CD14-positive monocyte (primary cell): ENCODE measurements at regions not wholly inside any gene's neighbourhood (a gene's known extent, or its start where the extent isn't known, plus 50 kb on each side); places are given as distances from the start of the nearest gene placed in this dataset.

Experiments used
- DNase-seq, 3 donors: peaks; one replicate each; pipeline ENCODE4 v3.0.0-alpha.2; 2011 to 2022
- H2AFZ ChIP-seq: 2 replicates; pipeline ENCODE4 v1.6.0; 2012; ENCODE audit warnings: mild to moderate bottlenecking, low read depth, low read length, inconsistent platforms; ENCODE audit not compliant: insufficient read depth, poor library complexity, severe bottlenecking
- H3K27ac ChIP-seq, 2 donors: 1 replicate in 1 of 2; 2 replicates in 1 of 2; pipeline ENCODE4 v1.5.1; 2012 to 2013; ENCODE audit warnings: low read length in 2 of 2, control low read depth in 1 of 2, inconsistent platforms in 1 of 2, low read depth in 1 of 2, mild to moderate bottlenecking in 1 of 2
- H3K27me3 ChIP-seq, 2 donors: one replicate each; pipeline versions ENCODE4 v1.6.0 to v1.6.1; 2011 to 2013; ENCODE audit warnings: low read length in 2 of 2; ENCODE audit not compliant: control insufficient read depth in 2 of 2, insufficient read depth in 2 of 2
- H3K36me3 ChIP-seq, 2 donors: replicated peaks in 1 of 2; 1 replicate in 1 of 2; 2 replicates in 1 of 2; pipeline versions ENCODE4 v1.5.1 to v1.6.1; 2012 to 2013; ENCODE audit warnings: low read length in 2 of 2, control low read depth in 1 of 2, inconsistent platforms in 1 of 2, mild to moderate bottlenecking in 1 of 2; ENCODE audit not compliant: insufficient read depth in 2 of 2, control insufficient read depth in 1 of 2
- H3K4me1 ChIP-seq, 2 donors: 1 replicate in 1 of 2; 2 replicates in 1 of 2; pipeline versions ENCODE4 v1.5.1 to v1.6.1; 2012 to 2013; ENCODE audit warnings: low read length in 2 of 2, control low read depth in 1 of 2, inconsistent platforms in 1 of 2, mild to moderate bottlenecking in 1 of 2, moderate library complexity in 1 of 2; ENCODE audit not compliant: insufficient read depth in 2 of 2, control insufficient read depth in 1 of 2
- H3K4me2 ChIP-seq: replicated peaks from 2 replicates; pipeline ENCODE3; 2012; ENCODE audit warnings: low read length, moderate library complexity, mild to moderate bottlenecking; ENCODE audit not compliant: poor library complexity, severe bottlenecking; ENCODE audit errors: extremely low read depth
- H3K4me3 ChIP-seq, 3 experiments: fragments of 200-600 bp in 1 of 3; sonication (generic) in 1 of 3; replicated peaks in 1 of 3; 1 replicate in 2 of 3; 2 replicates in 1 of 3; pipeline ENCODE4 v1.5.1; 2011 to 2013; ENCODE audit warnings: low read length in 3 of 3, mild to moderate bottlenecking in 3 of 3, control low read depth in 2 of 3, low read depth in 2 of 3, inconsistent platforms in 1 of 3, moderate library complexity in 1 of 3
- H3K79me2 ChIP-seq: 2 replicates; pipeline ENCODE4 v1.6.0; 2012; ENCODE audit warnings: mild to moderate bottlenecking, control low read depth, inconsistent platforms, low read length, moderate library complexity; ENCODE audit not compliant: insufficient read depth
- H3K9ac ChIP-seq: 2 replicates; pipeline ENCODE4 v1.6.0; 2017; ENCODE audit warnings: low read length, mild to moderate bottlenecking; ENCODE audit not compliant: insufficient read depth, poor library complexity, severe bottlenecking
- H3K9me3 ChIP-seq, 2 donors: replicated peaks in 1 of 2; 1 replicate in 1 of 2; 2 replicates in 1 of 2; pipeline versions ENCODE4 v1.5.1 to v1.6.1; 2012 to 2013; ENCODE audit warnings: low read length in 2 of 2, control low read depth in 1 of 2; ENCODE audit not compliant: control insufficient read depth in 1 of 2, insufficient read depth in 1 of 2
- H4K20me1 ChIP-seq: 2 replicates; pipeline ENCODE4 v1.6.0; 2012; ENCODE audit warnings: mild to moderate bottlenecking, low read length, control low read depth, moderate library complexity; ENCODE audit not compliant: insufficient read depth
- H3K27ac Mint-ChIP-seq, 7 donors: one replicate each; pipeline ENCODE4 v1.8.0; 2020; ENCODE audit warnings: mild to moderate bottlenecking in 7 of 7, mixed read lengths in 7 of 7, moderate library complexity in 6 of 7, inconsistent platforms in 2 of 7
- H3K27me3 Mint-ChIP-seq, 3 donors: one replicate each; pipeline ENCODE4 v1.8.0; 2021 to 2022; ENCODE audit warnings: low read depth in 3 of 3, mild to moderate bottlenecking in 3 of 3, mixed read lengths in 3 of 3, moderate library complexity in 3 of 3, inconsistent platforms in 1 of 3
- H3K36me3 Mint-ChIP-seq, 2 donors: one replicate each; pipeline ENCODE4 v1.8.0; 2020; ENCODE audit warnings: mixed read lengths in 2 of 2, inconsistent platforms in 1 of 2, mild to moderate bottlenecking in 1 of 2
- H3K4me1 Mint-ChIP-seq: one replicate; pipeline ENCODE4 v1.8.0; 2020; ENCODE audit warnings: mild to moderate bottlenecking, mixed read lengths
- H3K4me3 Mint-ChIP-seq, 2 donors: one replicate each; pipeline ENCODE4 v1.8.0; 2020; ENCODE audit warnings: mild to moderate bottlenecking in 2 of 2, mixed read lengths in 2 of 2, moderate library complexity in 1 of 2
- H3K9me3 Mint-ChIP-seq, 7 donors: one replicate each; pipeline ENCODE4 v1.8.0; 2020 to 2022; ENCODE audit warnings: mixed read lengths in 7 of 7, mild to moderate bottlenecking in 6 of 7, moderate library complexity in 6 of 7, inconsistent platforms in 2 of 7
- WGBS: methylation state at CpG from one replicate; pipeline ENCODE4 v1.1.5; 2013; ENCODE audit warnings: missing lambda C conversion rate; ENCODE audit not compliant: insufficient coverage; 5-methylcytosine and 5-hydroxymethylcytosine counted together
- intact Hi-C, 2 donors: fragments of 100-400 bp; cut with micrococcal nuclease; formaldehyde crosslinking; loops; one replicate each; pipeline versions ENCODE4 v1.15.0 to v1.15.1; 2023
- TF ChIP-seq, protein P1 (sequence below): fragments of 200-600 bp; IDR thresholded peaks from one replicate; pipeline ENCODE4 v1.8.0; 2022; ENCODE audit warnings: antibody characterized with exemption, mild to moderate bottlenecking

- Mint-ChIP-seq H3K4me1 (peaks cover 4% of the 10 kb centered on the region), H3K4me3 (no peak overlapping the region), H3K27me3 (peaks cover 0 to 2% (median 2%) of the 10 kb centered on the region in 3 donors), H3K27ac (no peak overlapping the region), H3K9me3 (peaks cover 3 to 11% (median 8%) of the 10 kb centered on the region in 7 donors), H3K36me3 (no peaks in the 10 kb centered on the region)
- DNase-seq = no peak
- WGBS = no CpG with 5 or more reads among the region's 4 CpGs
- H3K27me3 ChIP-seq = no peaks in the 10 kb centered on the region
- TF ChIP-seq, protein P1, sequence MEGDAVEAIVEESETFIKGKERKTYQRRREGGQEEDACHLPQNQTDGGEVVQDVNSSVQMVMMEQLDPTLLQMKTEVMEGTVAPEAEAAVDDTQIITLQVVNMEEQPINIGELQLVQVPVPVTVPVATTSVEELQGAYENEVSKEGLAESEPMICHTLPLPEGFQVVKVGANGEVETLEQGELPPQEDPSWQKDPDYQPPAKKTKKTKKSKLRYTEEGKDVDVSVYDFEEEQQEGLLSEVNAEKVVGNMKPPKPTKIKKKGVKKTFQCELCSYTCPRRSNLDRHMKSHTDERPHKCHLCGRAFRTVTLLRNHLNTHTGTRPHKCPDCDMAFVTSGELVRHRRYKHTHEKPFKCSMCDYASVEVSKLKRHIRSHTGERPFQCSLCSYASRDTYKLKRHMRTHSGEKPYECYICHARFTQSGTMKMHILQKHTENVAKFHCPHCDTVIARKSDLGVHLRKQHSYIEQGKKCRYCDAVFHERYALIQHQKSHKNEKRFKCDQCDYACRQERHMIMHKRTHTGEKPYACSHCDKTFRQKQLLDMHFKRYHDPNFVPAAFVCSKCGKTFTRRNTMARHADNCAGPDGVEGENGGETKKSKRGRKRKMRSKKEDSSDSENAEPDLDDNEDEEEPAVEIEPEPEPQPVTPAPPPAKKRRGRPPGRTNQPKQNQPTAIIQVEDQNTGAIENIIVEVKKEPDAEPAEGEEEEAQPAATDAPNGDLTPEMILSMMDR = no peak
- H2AFZ ChIP-seq = no peak overlapping the region
- no peak overlapping the region for H3K27ac ChIP-seq
- intact Hi-C loops = no loop called here
- no peak overlapping the region for H3K4me2 ChIP-seq
- no peaks in the 10 kb centered on the region for H3K79me2 ChIP-seq
- no peak overlapping the region for H3K9ac ChIP-seq
- no peaks in the 10 kb centered on the region for H3K36me3 ChIP-seq
- H3K4me3 ChIP-seq = no peak overlapping the region
- H4K20me1 ChIP-seq = no peaks in the 10 kb centered on the region
- H3K4me1 ChIP-seq = no peaks in the 10 kb centered on the region
- H3K9me3 ChIP-seq = peaks cover 0 to 4% of the 10 kb centered on the region in 2 donors
Observed at GRCh38 chr6:156400487-156400886, 376.7 kb upstream of the ARID1B start.

DNA sequence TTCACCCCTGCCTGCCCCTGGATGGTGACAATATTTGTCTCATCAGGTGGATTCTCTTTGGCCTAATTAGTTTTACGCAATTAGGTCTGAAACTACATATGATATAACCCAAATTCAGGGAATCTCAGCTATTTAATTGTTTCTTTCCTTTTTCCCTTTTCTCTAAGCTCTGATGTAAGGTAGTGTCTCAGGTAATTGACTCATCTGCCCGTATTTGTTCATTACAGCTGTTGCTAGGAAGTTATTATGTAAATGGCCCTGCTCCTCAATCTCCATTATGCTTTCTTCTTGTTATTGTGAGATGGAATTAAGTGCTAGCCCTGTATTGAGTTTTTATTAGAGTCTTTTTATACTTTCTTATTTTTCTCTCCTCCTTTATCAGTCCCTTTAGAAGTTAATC is 378.2 kb upstream of the ARID1B start:
- Mint-ChIP-seq H3K27me3 (peaks cover 0 to 5% (median 2%) of the 10 kb centered on the region in 3 donors), H3K4me3 (no peak overlapping the region), H3K27ac (no peak overlapping the region), H3K36me3 (no peaks in the 10 kb centered on the region), H3K9me3 (peaks cover 3 to 11% (median 8%) of the 10 kb centered on the region in 7 donors), H3K4me1 (peaks cover 4% of the 10 kb centered on the region)
- DNase-seq = no peak
- Histone ChIP-seq H3K9ac (no peak overlapping the region), H3K36me3 (no peaks in the 10 kb centered on the region), H3K79me2 (no peaks in the 10 kb centered on the region), H3K4me2 (no peak overlapping the region), H3K9me3 (peaks cover 0 to 4% of the 10 kb centered on the region in 2 donors), H3K27ac (no peak overlapping the region), H3K4me3 (no peak overlapping the region), H2AFZ (no peak overlapping the region), H3K4me1 (no peaks in the 10 kb centered on the region), H3K27me3 (no peaks in the 10 kb centered on the region), H4K20me1 (no peaks in the 10 kb centered on the region)
- WGBS = no CpG with 5 or more reads among the region's 2 CpGs
- intact Hi-C loops = no loop called here
- TF ChIP-seq, protein P1 = no peak
